H1 (cell line): ENCODE measurements at regions not wholly inside any gene's neighbourhood (a gene's known extent, or its start where the extent isn't known, plus 50 kb on each side); places are given as distances from the start of the nearest gene placed in this dataset.

Experiments used
- CBX8 ChIP-seq: fragments of 300-800, 300-1000 bp; sonication (generic); IDR thresholded peaks from 2 replicates; pipeline ENCODE4 v1.7.1; 2016; ENCODE audit warnings: low read depth, low read length, borderline replicate concordance
- FOSL1 ChIP-seq: IDR thresholded peaks from 2 replicates; pipeline ENCODE4 v1.6.1; 2011; ENCODE audit warnings: mild to moderate bottlenecking, low read depth, low read length, moderate library complexity; ENCODE audit not compliant: insufficient read depth
- KDM5A ChIP-seq: fragments of 200-600 bp; IDR thresholded peaks from 2 replicates; pipeline ENCODE4 v1.7.1; 2012; ENCODE audit warnings: mild to moderate bottlenecking, low read length, inconsistent platforms, mixed read lengths
- RFX5 ChIP-seq: IDR thresholded peaks from 2 replicates; pipeline ENCODE4 v1.6.1; 2011; ENCODE audit warnings: low read depth, low read length, improper control_type of control experiment, borderline replicate concordance
- RNF2 ChIP-seq: fragments of 200-900, 300-1000 bp; sonication (generic); IDR thresholded peaks from 2 replicates; pipeline ENCODE4 v1.7.1; 2016; ENCODE audit warnings: borderline replicate concordance, low read depth, mild to moderate bottlenecking, antibody characterized with exemption, low read length; ENCODE audit not compliant: poor library complexity, severe bottlenecking; ENCODE audit errors: missing control alignments
- SAP30 ChIP-seq: fragments of 300-600 bp; sonication (generic); IDR thresholded peaks from 2 replicates; pipeline ENCODE4 v1.7.1; 2012; ENCODE audit warnings: low read length, moderate library complexity, mild to moderate bottlenecking, inconsistent platforms; ENCODE audit not compliant: insufficient read depth, insufficient replicate concordance
- YY1 ChIP-seq: IDR thresholded peaks from 2 replicates; pipeline ENCODE4 v1.6.1; 2011; ENCODE audit warnings: low read depth, mild to moderate bottlenecking, low read length

DNA sequence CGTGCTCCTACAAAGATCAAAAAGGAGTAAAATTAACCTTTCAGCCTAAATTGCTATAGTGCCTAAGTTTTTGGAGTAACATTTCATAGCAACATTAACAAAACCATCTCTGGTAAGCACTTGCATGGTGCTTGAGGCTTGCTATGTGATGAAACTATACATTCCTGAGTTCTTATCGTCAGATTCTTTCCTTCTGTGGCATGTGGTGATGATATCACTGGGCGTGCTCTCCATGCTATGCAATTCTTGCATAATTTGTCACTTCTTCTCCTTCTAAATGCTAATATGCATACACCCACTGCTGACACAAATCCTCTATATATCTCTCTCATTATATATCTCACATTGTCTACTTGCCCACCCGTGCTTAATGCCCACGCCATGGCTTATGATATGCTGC, 2019.9 kb downstream of the MAT2B start (continued):
- TF ChIP-seq RNF2 (no peak), CBX8 (no peak), SAP30 (no peak), YY1 (no peak), RFX5 (no peak), FOSL1 (no peak), KDM5A (no peak)
- TF ChIP-seq, all 59 proteins: peak for 0
